ENCODE measurements at regions not wholly inside any gene's neighbourhood (a gene's known extent, or its start where the extent isn't known, plus 50 kb on each side); places are given as distances from the start of the nearest gene placed in this dataset.

DNA sequence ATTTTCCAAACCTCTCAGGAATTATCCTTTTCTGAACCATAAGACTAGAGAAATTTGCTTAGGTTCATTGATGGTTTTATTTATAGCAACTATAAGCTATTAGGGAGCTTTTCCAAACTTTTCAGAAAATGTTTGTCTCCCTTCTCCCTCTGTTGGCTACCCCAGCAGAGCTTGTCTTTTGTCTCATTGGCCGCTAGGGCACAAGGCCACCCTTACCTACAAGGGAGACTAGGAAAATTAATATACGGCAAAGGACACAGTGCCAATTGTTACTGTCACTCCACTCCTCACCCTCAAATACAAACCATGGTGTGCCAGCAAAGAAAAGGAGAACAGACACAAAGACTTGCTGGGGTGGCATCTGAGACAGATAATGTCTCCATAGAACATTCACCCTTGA is 471.4 kb downstream of the XPNPEP1 start:
- TF ChIP-seq, protein P1, sequence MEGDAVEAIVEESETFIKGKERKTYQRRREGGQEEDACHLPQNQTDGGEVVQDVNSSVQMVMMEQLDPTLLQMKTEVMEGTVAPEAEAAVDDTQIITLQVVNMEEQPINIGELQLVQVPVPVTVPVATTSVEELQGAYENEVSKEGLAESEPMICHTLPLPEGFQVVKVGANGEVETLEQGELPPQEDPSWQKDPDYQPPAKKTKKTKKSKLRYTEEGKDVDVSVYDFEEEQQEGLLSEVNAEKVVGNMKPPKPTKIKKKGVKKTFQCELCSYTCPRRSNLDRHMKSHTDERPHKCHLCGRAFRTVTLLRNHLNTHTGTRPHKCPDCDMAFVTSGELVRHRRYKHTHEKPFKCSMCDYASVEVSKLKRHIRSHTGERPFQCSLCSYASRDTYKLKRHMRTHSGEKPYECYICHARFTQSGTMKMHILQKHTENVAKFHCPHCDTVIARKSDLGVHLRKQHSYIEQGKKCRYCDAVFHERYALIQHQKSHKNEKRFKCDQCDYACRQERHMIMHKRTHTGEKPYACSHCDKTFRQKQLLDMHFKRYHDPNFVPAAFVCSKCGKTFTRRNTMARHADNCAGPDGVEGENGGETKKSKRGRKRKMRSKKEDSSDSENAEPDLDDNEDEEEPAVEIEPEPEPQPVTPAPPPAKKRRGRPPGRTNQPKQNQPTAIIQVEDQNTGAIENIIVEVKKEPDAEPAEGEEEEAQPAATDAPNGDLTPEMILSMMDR (IDR thresholded peaks at IDR 0.05; ENCODE audit: low read length, missing control alignments), result no peak
- no peak for DNase-seq (ENCODE audit: low read depth)
- no peak overlapping the region for H3K4me3 ChIP-seq (replicated peaks; ENCODE audit: low read depth, low read length)

DNA sequence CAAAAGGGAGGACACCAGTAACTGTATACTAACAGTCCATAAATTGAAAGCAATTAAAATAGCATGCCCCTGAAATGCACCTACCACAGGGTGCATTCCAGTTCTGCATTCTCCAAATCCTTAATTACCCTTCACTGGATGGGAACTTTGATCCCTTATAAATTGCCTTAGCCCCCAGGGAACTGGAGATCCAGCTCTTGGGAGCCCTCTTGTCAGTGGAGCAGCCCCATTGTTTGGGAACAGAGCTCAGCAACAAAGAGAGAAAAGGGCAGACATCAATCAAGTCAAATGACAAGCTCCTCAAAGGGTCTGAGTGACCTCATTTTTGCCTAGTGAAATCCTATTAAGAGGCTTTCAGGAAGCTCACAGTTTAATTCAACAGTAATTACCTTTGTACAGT is 472.6 kb downstream of the XPNPEP1 start:
- no peak for DNase-seq (ENCODE audit: low read depth)
- TF ChIP-seq, protein P1 (IDR thresholded peaks at IDR 0.05; ENCODE audit: low read length, missing control alignments), result no peak

DNA sequence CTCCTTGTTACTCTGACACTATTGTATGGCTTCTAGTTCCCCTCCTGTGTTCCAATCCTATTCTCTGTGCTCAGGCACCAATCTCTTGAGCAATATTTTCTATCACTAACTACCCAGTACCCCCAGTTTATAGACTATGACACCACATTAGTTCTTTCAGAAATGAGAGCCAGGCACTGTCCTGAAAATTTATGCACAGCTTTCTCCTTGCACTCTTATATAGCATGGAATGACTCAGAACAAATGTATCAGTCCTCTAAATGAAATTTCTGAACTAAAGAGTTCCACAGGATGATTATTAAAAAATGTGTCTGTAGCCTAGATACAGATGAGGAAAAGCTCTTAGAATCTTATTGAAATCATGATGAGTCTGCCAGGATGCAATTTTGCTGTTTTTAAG is 489.9 kb downstream of the XPNPEP1 start:
- no peak for DNase-seq (ENCODE audit: low read depth)
- H3K4me3 ChIP-seq (replicated peaks; ENCODE audit: low read depth, low read length), result no peak overlapping the region
- TF ChIP-seq, protein P1 (IDR thresholded peaks at IDR 0.05; ENCODE audit: low read length, missing control alignments), result no peak

More for the DNA sequence above, 472.6 kb downstream of the XPNPEP1 start:
- H3K4me3 ChIP-seq (replicated peaks; ENCODE audit: low read depth, low read length), result no peak overlapping the region

DNA sequence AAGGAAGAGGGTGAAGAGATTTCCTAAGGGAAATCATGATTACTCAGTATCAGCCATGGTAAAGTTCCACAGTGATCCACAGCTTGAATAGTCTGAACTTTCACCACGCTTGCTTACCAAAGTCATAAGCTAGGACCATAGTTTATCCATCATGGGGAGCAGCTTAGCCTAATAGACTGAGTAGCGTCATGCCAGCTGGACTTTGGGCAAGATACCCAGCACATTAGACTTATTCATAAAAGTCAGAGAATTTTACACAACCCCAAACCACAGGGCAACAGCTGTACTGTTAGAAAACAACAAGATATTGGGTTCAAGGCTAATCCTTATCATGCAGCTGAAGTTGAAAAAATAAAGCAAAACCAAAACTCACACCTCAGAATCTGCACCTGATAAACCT is 491.0 kb downstream of the XPNPEP1 start:
- TF ChIP-seq, protein P1 (IDR thresholded peaks at IDR 0.05; ENCODE audit: low read length, missing control alignments), result no peak
- H3K4me3 ChIP-seq (replicated peaks; ENCODE audit: low read depth, low read length), result no peak overlapping the region
- no peak for DNase-seq (ENCODE audit: low read depth)

DNA sequence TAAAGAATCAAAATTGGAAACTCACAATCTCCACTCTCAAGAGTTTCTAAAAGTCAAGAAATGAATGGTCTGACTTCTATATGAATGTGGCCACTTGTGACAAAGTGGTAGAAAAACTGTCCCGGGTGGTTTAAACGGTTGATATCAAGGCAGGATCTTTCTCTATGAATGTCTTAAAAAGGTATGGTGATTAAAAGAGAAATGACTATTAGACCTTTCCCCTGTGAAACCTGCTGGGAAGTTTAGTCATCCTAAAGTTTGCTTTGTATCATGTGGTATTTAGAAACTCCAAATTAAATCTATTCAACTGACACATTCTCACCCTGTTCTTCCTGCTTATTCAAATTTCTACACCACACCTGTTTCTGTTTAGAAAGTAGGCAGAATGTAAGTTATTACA is 492.5 kb downstream of the XPNPEP1 start:
- no peak for DNase-seq (ENCODE audit: low read depth)
- no peak overlapping the region for H3K4me3 ChIP-seq (replicated peaks; ENCODE audit: low read depth, low read length)
- TF ChIP-seq, protein P1 (IDR thresholded peaks at IDR 0.05; ENCODE audit: low read length, missing control alignments), result no peak

DNA sequence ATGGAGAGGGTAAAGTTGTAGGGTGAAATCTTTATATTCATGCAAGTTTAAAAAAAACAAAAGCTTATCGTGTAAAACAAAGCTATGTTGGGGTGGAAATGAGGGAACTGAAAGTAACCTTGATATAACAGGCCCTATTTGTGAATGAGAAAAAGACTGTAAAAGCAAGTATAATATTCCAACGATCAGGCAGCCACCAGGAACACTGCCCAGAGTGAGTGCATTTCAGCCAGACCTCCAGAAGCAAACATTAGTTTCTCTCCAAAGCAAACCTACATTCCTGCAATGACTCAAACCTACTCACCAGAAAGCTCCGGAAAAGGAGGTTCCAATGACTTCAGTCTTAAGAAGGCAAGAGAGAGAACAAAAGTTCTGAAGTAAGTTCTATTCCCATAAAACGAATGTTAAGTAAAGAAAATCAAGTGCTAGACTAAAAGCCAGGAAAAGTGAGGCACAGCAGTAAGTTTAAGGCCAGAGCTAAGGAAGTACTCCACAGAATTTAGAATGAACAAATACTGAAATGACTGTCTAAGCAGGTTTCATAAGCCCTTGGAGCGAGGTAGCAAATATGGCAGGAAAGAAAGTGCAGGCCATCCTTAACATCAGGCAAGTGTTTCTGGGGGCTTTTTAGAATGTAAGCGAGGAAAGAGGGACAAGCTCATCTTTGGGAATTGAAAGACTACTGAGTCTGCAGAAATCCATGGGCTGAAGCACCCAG is 493.1 kb downstream of the XPNPEP1 start:
- DNase-seq (ENCODE audit: low read depth), result peak; percentile 65
- TF ChIP-seq, protein P1 (IDR thresholded peaks at IDR 0.05; ENCODE audit: low read length, missing control alignments), result no peak
- no peak overlapping the region for H3K4me3 ChIP-seq (replicated peaks; ENCODE audit: low read depth, low read length)

Measured in fibroblast of pulmonary artery (primary cell).